Naive thymus-derived CD4-positive, alpha-beta T cell (primary cell): ENCODE measurements at regions not wholly inside any gene's neighbourhood (a gene's known extent, or its start where the extent isn't known, plus 50 kb on each side); places are given as distances from the start of the nearest gene placed in this dataset.

Experiments used
- ATAC-seq: fragments of 150-1000 bp; cut with Tn5 transposase; 2 replicates; pipeline ENCODE4 v1.10.0; 2021; ENCODE audit warnings: mild to moderate bottlenecking, moderate library complexity
- CTCF ChIA-PET: fragments of 350-600 bp; sonication (Branson Sonifier 250); formaldehyde crosslinking; loops from one replicate; lab custom pipeline; 2021; ENCODE audit warnings: antibody characterized with exemption; lab: Charles Lee
- POLR2A ChIA-PET: fragments of 350-600 bp; sonication (Branson Sonifier 250); formaldehyde crosslinking; loops from one replicate; lab custom pipeline; 2021; ENCODE audit warnings: antibody characterized with exemption, inconsistent platforms; lab: Charles Lee
- DNase-seq, 9 donors: peaks; one replicate each; pipeline versions ENCODE4 v3.0.0 to v3.0.0-alpha.2; 2020 to 2022; ENCODE audit warnings: mixed read lengths in 1 of 9
- H3K27ac ChIP-seq: one replicate; pipeline ENCODE4 v1.7.0; 2013; ENCODE audit warnings: mild to moderate bottlenecking, low read depth, low read length, moderate library complexity
- H3K27me3 ChIP-seq, 2 donors: one replicate each; pipeline ENCODE4 v1.7.0; 2013; ENCODE audit warnings: low read length in 2 of 2, mild to moderate bottlenecking in 2 of 2, moderate library complexity in 2 of 2; ENCODE audit not compliant: control insufficient read depth in 2 of 2, insufficient read depth in 2 of 2
- H3K36me3 ChIP-seq, 3 experiments: 1 replicate in 2 of 3; 2 replicates in 1 of 3; pipeline ENCODE4 v1.7.0; 2013; ENCODE audit warnings: low read length in 3 of 3, mild to moderate bottlenecking in 3 of 3, moderate library complexity in 1 of 3; ENCODE audit not compliant: insufficient read depth in 3 of 3, control insufficient read depth in 2 of 3
- H3K4me1 ChIP-seq, 2 donors: one replicate each; pipeline ENCODE4 v1.7.0; 2013; ENCODE audit warnings: low read length in 2 of 2, mild to moderate bottlenecking in 2 of 2, moderate library complexity in 1 of 2; ENCODE audit not compliant: control insufficient read depth in 2 of 2, insufficient read depth in 2 of 2
- H3K4me3 ChIP-seq: 2 replicates; pipeline ENCODE4 v1.7.0; 2013; ENCODE audit warnings: mild to moderate bottlenecking, low read length
- H3K9me3 ChIP-seq, 3 experiments: 1 replicate in 2 of 3; 2 replicates in 1 of 3; pipeline ENCODE4 v1.7.0; 2013; ENCODE audit warnings: low read length in 3 of 3; ENCODE audit not compliant: control insufficient read depth in 2 of 3
- H3K27ac Mint-ChIP-seq, 9 donors: one replicate each; pipeline ENCODE4 v1.8.0; 2020 to 2022; ENCODE audit warnings: mixed read lengths in 9 of 9, mild to moderate bottlenecking in 8 of 9, moderate library complexity in 5 of 9, inconsistent platforms in 2 of 9
- H3K27me3 Mint-ChIP-seq, 5 donors: one replicate each; pipeline ENCODE4 v1.8.0; 2021 to 2022; ENCODE audit warnings: mixed read lengths in 5 of 5, mild to moderate bottlenecking in 1 of 5
- H3K36me3 Mint-ChIP-seq, 5 donors: one replicate each; pipeline ENCODE4 v1.8.0; 2020 to 2022; ENCODE audit warnings: mixed read lengths in 5 of 5, mild to moderate bottlenecking in 3 of 5, inconsistent platforms in 1 of 5
- H3K4me1 Mint-ChIP-seq, 7 donors: one replicate each; pipeline ENCODE4 v1.8.0; 2020 to 2022; ENCODE audit warnings: mixed read lengths in 7 of 7, mild to moderate bottlenecking in 3 of 7, inconsistent platforms in 1 of 7
- H3K4me3 Mint-ChIP-seq, 10 donors: one replicate each; pipeline ENCODE4 v1.8.0; 2020 to 2022; ENCODE audit warnings: mild to moderate bottlenecking in 10 of 10, mixed read lengths in 10 of 10, moderate library complexity in 6 of 10, inconsistent platforms in 2 of 10
- H3K9me3 Mint-ChIP-seq, 11 donors: one replicate each; pipeline ENCODE4 v1.8.0; 2020 to 2022; ENCODE audit warnings: mixed read lengths in 11 of 11, mild to moderate bottlenecking in 4 of 11, inconsistent platforms in 1 of 11, moderate library complexity in 1 of 11
- intact Hi-C, 2 donors: fragments of 100-400 bp; cut with micrococcal nuclease; formaldehyde crosslinking; loops; one replicate each; pipeline ENCODE4 v1.15.1; 2023

GRCh38 chr1:101308935-101309333, 72.1 kb downstream of the S1PR1 start:
- peak overlapping the region; percentile 93 to 99 (median 98) for H3K27ac Mint-ChIP-seq
- peaks cover 0 to 22% (median 0%) of the 10 kb centered on the region in 5 donors for H3K27me3 Mint-ChIP-seq
- Histone ChIP-seq H3K4me3 (peak overlapping the region; percentile 42), H3K27me3 (no peaks in the 10 kb centered on the region), H3K27ac (peak overlapping the region; percentile 92), H3K9me3 (no peaks in the 10 kb centered on the region), H3K36me3 (no peaks in the 10 kb centered on the region), H3K4me1 (peaks cover 46 to 53% of the 10 kb centered on the region in 2 donors)
- CTCF ChIA-PET: interaction anchor here (0.7 to 6.9 kb wide), 26 partner anchors 9 to 387 kb away, joined by 3 to 94 read pairs (median 6); no protein-coding TSS in a partner anchor
- DNase-seq (peak in 2 of 9 donors; percentile 35 to 43), ATAC-seq (no peak)
- POLR2A ChIA-PET: interaction anchor here (0.8 to 7.5 kb wide), 24 partner anchors 9 to 1271 kb away, joined by 3 to 40 read pairs (median 4); partner anchors contain the start of genes S1PR1 and SLC30A7
- peak overlapping the region; percentile 74 to 89 (median 85) for H3K4me3 Mint-ChIP-seq
- peaks cover 0 to 1% (median 0%) of the 10 kb centered on the region in 11 donors for H3K9me3 Mint-ChIP-seq
- peaks cover 42 to 72% (median 64%) of the 10 kb centered on the region in 7 donors for H3K4me1 Mint-ChIP-seq
- intact Hi-C loops: loop anchor here (1.0 to 2.0 kb wide), 10 partner anchors 8 to 382 kb away; no protein-coding TSS in a partner anchor
- no peaks in the 10 kb centered on the region for H3K36me3 Mint-ChIP-seq

DNA sequence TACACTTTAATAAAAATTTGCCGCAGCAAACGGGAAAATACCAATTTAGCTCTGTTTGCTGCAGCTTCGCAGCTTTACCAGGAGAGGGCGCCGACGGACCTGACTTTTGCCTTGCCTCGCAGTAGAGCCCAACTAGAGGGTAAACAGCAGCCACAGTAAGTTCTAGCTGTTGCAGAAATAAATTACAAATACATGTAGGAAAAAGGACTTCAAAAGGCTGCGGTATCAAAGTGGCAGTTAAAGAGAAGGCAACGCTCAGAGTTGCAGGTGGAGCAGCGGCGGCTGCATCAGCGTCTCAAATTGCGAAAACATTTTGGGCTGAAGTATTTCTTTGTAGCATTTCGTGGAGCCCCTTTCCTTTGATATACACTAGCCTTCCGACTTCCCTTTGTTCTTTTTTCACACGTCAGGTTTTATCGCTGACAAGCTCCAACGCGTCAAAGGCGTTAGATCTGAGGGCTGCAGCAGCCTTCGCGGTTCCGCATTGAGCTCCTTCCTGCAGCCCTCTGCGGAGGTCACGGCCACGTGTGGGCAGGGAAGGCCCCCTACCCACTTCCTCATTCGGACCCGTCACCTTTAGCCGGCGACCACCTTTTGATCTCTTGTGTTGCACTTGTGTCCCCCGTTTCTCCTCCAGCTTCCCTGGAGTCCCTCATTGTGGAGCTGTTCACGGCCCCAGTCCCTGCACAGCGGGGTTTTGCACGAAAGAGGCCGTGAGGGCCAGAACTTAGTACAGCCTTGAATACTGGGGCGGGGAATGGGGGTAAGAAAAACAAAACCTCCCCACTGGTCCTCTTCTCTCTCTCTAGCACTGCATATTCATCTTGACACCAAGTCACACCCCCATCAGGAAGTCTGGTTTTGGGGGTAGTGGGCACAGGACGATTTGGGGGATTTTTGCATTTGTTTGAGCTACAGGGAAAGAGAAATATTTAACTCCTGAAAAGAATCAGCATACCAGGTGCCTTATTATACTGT, 72.8 kb downstream of the S1PR1 start:
- ATAC-seq: peak; percentile 86
- Mint-ChIP-seq H3K27ac (peak overlapping the region; percentile 93 to 99 (median 98)), H3K9me3 (peaks cover 0 to 1% (median 0%) of the 10 kb centered on the region in 11 donors), H3K36me3 (no peaks in the 10 kb centered on the region), H3K4me3 (peak overlapping the region; percentile 74 to 89 (median 85)), H3K27me3 (peaks cover 0 to 22% (median 0%) of the 10 kb centered on the region in 5 donors), H3K4me1 (peaks cover 43 to 79% (median 66%) of the 10 kb centered on the region in 7 donors)
- POLR2A ChIA-PET: interaction anchor here (0.6 to 7.5 kb wide), 31 partner anchors 9 to 1272 kb away, joined by 3 to 40 read pairs (median 4); partner anchors contain the start of genes S1PR1 and SLC30A7
- CTCF ChIA-PET: interaction anchor here (0.6 to 6.9 kb wide), 33 partner anchors 8 to 405 kb away, joined by 3 to 94 read pairs (median 5); no protein-coding TSS in a partner anchor
- peak; percentile 53 to 95 (median 91) for DNase-seq
- no peaks in the 10 kb centered on the region for H3K27me3 ChIP-seq
- no peaks in the 10 kb centered on the region for H3K9me3 ChIP-seq
- H3K27ac ChIP-seq: peak overlapping the region; percentile 92
- intact Hi-C loops: loop anchor here (1.0 to 5.0 kb wide), 14 partner anchors 8 to 413 kb away; partner anchors contain the start of gene SLC30A7 (in 1 of the 2)
- H3K4me1 ChIP-seq: peaks cover 46 to 53% of the 10 kb centered on the region in 2 donors
- H3K4me3 ChIP-seq: peak overlapping the region; percentile 42
- no peaks in the 10 kb centered on the region for H3K36me3 ChIP-seq

- H3K9me3 Mint-ChIP-seq: peaks cover 0 to 1% (median 0%) of the 10 kb centered on the region in 11 donors
- intact Hi-C loops: loop anchor here (1.0 to 5.0 kb wide), 4 partner anchors 8 to 414 kb away; partner anchors contain the start of gene SLC30A7 (in 1 of the 2)
- Histone ChIP-seq H3K9me3 (no peaks in the 10 kb centered on the region), H3K27me3 (no peaks in the 10 kb centered on the region), H3K4me3 (peak overlapping the region; percentile 42), H3K27ac (peak overlapping the region; percentile 92), H3K4me1 (peaks cover 46 to 53% of the 10 kb centered on the region in 2 donors), H3K36me3 (no peaks in the 10 kb centered on the region)
- no peak for ATAC-seq
- H3K4me3 Mint-ChIP-seq: peak overlapping the region; percentile 74 to 89 (median 85)
- ChIA-PET CTCF (interaction anchor here (1.0 to 6.9 kb wide), 15 partner anchors 7 to 389 kb away, joined by 3 to 94 read pairs (median 7); no protein-coding TSS in a partner anchor), POLR2A (interaction anchor here (1.1 to 7.5 kb wide), 12 partner anchors 8 to 414 kb away, joined by 3 to 40 read pairs (median 10); partner anchors contain the start of genes S1PR1 and SLC30A7)
- peaks cover 47 to 83% (median 66%) of the 10 kb centered on the region in 7 donors for H3K4me1 Mint-ChIP-seq
- peaks cover 0 to 25% (median 0%) of the 10 kb centered on the region in 5 donors for H3K27me3 Mint-ChIP-seq
- H3K27ac Mint-ChIP-seq: peak overlapping the region; percentile 93 to 99 (median 98)
- peak in 7 of 9 donors; percentile 26 to 56 (median 51) for DNase-seq
- no peaks in the 10 kb centered on the region for H3K36me3 Mint-ChIP-seq
Measured at GRCh38 chr1:101310506-101310905, 73.7 kb downstream of the S1PR1 start.

DNA sequence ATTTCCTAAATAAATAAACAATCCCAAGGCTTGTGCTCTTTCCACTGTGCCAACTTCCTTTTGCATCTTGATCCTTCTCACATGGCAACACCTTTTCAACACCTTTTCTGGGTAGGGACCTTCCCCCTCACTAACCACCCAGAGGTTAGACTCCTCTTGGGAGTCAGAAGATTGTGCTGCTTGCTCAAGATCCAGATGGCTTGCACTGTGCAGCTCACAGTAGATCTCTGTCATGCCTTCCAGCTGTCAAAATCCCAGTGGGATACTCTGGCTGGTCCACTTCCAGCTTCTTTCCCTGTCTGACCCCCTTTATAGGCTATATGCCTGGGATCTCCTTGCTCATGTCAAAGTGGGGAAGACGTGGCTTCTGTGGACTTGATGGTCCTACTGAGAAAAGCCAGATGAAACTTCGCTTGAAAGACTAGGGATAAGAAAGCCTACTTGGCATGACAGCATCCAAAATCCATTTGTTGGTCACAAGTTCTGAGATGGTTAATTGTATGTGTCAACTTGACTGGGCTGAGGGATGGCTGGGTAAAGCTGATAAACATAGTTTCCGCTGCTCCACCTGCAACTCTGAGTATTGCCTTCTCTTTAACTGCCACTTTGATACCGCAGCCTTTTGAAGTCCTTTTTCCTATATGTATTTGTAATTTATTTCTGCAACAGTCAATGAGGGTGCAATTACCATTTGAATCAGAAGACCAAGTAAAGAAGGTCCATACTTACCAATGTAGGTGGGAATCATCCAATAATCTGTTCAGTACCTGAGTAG, 74.5 kb downstream of the S1PR1 start:
- Mint-ChIP-seq H3K9me3 (peaks cover 0 to 1% (median 0%) of the 10 kb centered on the region in 11 donors), H3K27ac (peak overlapping the region; percentile 93 to 99 (median 98)), H3K27me3 (peaks cover 0 to 26% (median 0%) of the 10 kb centered on the region in 5 donors), H3K4me3 (peak overlapping the region; percentile 69 to 85 (median 84)), H3K36me3 (no peaks in the 10 kb centered on the region), H3K4me1 (peaks cover 47 to 83% (median 66%) of the 10 kb centered on the region in 7 donors)
- ChIA-PET POLR2A (interaction anchor here (1.1 to 7.5 kb wide), 9 partner anchors 19 to 415 kb away, joined by 3 to 40 read pairs (median 15); partner anchors contain the start of genes S1PR1 and SLC30A7), CTCF (interaction anchor here (1.0 to 6.9 kb wide), 9 partner anchors 9 to 390 kb away, joined by 3 to 94 read pairs (median 7); no protein-coding TSS in a partner anchor)
- H3K9me3 ChIP-seq: no peaks in the 10 kb centered on the region
- H3K4me1 ChIP-seq: peaks cover 46 to 53% of the 10 kb centered on the region in 2 donors
- H3K4me3 ChIP-seq: peak overlapping the region; percentile 42
- DNase-seq (peak in 5 of 9 donors; percentile 30 to 55 (median 46)), ATAC-seq (no peak)
- H3K36me3 ChIP-seq: no peaks in the 10 kb centered on the region
- no peaks in the 10 kb centered on the region for H3K27me3 ChIP-seq
- intact Hi-C loops: loop anchor here (2.0 to 5.0 kb wide), 2 partner anchors 21 to 141 kb away; no protein-coding TSS in a partner anchor
- peak overlapping the region; percentile 92 for H3K27ac ChIP-seq

- Mint-ChIP-seq H3K9me3 (peaks cover 0 to 1% (median 0%) of the 10 kb centered on the region in 11 donors), H3K4me1 (peaks cover 42 to 79% (median 63%) of the 10 kb centered on the region in 7 donors), H3K36me3 (no peaks in the 10 kb centered on the region), H3K4me3 (peak overlapping the region; percentile 69 to 85 (median 84)), H3K27ac (peak overlapping the region; percentile 93 to 99 (median 98)), H3K27me3 (peaks cover 0 to 30% (median 0%) of the 10 kb centered on the region in 5 donors)
- Histone ChIP-seq H3K4me1 (peaks cover 46 to 53% of the 10 kb centered on the region in 2 donors), H3K27ac (peak overlapping the region; percentile 92), H3K9me3 (no peaks in the 10 kb centered on the region), H3K4me3 (peak overlapping the region; percentile 14), H3K27me3 (no peaks in the 10 kb centered on the region), H3K36me3 (no peaks in the 10 kb centered on the region)
- DNase-seq: peak in 2 of 9 donors; percentile 10 to 17
- ChIA-PET POLR2A (interaction anchor here (1.1 to 7.5 kb wide), 3 partner anchors 28 to 418 kb away, joined by 3 to 40 read pairs (median 4); partner anchors contain the start of gene EXTL2), CTCF (interaction anchor here (0.6 to 6.9 kb wide), 5 partner anchors 21 to 122 kb away, joined by 3 to 94 read pairs (median 7); no protein-coding TSS in a partner anchor)
- intact Hi-C loops: loop anchor here (2.0 to 5.0 kb wide), 2 partner anchors 35 to 140 kb away; no protein-coding TSS in a partner anchor
- no peak for ATAC-seq
Measured at GRCh38 chr1:101312147-101312546, 75.3 kb downstream of the S1PR1 start.
